CD4-positive, alpha-beta T cell treated with Interferon alpha-2 for 1 hour (primary cell): ENCODE measurements at regions not wholly inside any gene's neighbourhood (a gene's known extent, or its start where the extent isn't known, plus 50 kb on each side); places are given as distances from the start of the nearest gene placed in this dataset.

Experiments used
- DNase-seq, 2 donors: peaks; one replicate each; pipeline ENCODE4 v3.0.0-alpha.2; 2020 to 2022

DNA sequence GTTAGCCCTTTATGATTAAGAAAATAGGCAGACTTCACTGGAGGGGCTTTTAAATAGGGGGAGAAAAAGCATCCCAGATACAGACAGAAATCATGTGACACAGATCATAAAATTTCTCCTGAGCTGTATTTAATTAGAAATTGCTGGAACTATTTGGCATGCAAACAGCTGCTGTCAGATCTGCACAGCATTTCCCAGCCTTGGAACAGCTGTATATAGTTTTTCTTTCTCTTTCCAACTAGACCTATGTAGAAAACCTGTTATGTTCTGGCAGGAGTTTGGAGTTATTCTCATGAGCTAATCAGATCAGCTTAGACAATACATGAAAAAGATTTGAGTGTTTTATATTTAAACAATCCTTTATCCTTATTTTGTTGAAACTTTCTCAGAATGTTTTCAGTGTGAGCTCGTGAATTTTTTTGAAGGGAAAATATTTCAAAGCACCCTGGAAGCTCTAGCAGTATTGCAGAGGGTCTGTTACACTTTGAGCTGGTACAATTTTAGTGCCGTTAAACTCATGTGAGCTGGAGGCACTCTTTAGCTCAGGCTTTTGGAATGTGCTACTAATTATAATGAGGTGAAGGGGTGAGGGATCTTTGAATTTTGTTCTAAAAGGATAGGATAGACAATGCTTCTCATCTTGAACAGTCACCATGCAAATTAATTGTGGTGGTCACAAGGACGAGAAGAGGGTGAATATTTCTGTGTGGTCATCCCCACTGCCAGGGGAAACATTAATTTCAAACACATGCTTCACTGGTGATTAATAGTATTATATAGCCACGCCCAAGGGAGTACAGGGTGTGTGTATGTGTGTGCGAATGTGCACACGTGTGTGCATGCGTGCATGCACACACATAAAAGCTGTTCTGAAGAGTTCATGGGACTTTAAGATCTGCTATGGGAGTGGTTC, 239.4 kb upstream of the FBXL7 start:
- DNase-seq, result no peak

DNA sequence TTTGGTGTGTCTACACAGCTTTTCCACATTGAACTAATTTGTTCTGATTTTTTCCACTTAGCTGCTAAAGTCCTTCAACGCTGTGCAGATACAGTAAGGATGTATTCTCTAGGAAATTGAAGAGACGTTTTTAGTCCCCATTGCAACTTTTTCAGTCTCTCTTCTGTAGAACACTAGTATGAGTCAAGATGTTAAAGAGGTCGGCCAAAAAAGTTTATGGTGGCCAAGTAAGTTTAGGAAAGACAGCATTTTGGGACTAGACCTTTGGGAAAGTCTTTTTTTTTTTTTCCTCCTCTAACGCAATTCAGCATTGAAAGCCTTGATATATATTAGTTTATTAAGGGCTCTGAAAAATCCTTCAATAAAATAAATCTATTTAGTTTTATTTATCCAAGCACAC, 243.5 kb upstream of the FBXL7 start:
- no peak for DNase-seq

DNA sequence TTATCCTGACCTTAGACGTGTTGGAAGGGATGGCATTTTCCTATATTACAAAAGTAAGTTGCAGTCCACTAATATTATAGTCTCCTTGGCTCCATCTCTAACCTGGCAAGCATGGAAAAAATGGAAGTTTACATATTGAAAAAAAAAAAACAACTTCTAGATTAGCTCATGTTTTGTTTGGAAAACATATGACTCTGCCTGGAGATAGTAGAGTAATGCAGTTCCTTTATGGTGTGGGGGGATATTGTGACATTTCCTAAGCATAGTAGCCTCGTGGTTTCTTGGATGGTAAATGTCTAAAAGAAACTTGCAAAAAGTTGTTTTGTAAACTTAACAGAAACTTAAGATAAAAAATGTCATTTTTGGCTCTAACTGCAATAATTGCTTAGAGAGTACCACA, 244.4 kb upstream of the FBXL7 start:
- no peak for DNase-seq

DNA sequence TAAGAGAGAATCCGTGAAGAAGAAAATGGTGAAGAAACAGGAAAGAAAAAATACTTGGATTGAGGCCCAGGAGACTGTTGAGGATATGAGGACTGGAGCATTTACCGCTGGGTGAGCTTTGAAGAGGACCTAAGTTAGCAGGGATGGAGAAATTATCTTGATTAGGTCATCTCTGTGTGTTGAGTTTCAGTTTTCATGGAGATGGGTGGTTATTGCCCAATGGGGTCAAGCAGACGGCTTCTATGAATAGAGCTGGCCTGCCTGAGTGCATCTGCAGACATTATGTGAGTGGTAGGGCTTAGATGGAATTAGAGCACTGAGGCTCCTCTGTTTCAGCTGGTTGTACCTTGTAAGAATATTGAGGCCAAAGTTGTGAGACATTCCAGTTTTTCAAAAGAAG, 245.4 kb upstream of the FBXL7 start:
- DNase-seq, result no peak

DNA sequence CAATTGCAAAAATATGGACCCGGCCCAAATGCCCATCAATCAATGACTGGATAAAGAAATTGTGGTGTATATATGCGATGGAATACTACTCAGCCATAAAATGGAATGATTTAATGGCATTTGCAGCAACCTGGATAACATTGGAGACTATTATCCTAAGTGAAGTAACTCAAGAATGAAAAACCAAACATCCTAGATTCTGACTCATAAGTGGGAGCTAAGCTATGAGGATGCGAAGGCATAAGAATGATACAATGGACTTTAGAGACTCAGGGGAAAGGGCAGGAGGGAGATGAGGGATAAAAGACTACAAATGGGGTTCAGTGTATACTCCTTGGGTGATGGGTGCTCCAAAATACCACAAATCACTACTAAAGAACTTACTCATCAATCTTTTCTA, 247.6 kb upstream of the FBXL7 start:
- no peak for DNase-seq

DNA sequence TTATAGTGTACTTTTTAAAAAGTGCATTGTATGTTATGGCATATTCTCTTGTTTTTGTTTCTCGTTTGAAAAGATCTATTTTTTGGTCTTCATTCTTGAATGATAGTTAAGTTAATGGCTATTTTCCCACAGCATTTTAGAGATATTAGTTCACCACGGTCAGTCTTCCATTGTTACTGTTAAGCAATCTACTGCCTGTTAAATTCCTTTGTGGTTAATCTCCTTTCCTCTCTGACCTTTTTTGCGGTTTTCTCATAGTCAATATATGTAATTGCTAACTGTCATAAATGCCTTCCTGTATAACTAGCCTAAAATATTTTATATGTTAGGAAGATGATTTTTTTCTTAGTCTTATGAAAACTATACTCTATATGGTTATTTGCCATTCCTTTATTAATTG, 250.8 kb upstream of the FBXL7 start:
- DNase-seq, result no peak

DNA sequence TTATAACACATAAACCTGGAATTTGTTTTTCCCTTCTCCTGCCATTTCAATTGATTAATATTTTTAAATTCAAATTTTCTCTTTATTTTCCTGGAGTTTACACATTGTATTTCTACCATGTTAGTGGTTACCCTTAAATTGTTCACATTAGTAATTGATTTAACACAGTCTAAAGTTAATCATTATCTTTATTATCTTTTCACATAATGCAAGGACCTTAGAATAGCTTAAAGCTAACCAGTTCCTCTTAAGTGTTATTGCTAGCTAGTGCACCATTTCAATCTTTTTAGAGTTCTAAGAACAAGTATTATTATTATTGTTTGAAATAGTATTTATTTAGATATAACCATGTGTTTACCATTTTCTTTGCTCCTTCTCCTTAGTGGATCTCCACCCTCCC, 251.2 kb upstream of the FBXL7 start:
- DNase-seq, result no peak

DNA sequence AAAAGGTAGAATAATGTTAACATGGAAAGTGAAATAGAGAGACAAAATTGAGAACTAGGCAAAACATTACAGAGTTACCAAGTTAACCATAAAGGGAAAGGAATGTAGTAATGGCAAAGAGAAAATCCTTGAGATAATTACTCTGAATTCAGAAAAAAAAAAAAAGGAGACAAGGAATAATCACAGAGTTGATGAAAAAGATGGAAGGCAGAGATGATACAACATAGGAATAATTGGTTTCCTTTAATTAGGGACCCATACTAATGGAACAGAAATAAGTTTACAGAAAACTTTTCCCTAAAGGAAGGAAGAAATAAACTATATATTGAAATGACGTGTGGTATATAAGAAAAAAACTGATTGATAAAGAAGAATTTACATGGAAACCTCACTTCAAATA, 254.1 kb upstream of the FBXL7 start:
- no peak for DNase-seq

DNA sequence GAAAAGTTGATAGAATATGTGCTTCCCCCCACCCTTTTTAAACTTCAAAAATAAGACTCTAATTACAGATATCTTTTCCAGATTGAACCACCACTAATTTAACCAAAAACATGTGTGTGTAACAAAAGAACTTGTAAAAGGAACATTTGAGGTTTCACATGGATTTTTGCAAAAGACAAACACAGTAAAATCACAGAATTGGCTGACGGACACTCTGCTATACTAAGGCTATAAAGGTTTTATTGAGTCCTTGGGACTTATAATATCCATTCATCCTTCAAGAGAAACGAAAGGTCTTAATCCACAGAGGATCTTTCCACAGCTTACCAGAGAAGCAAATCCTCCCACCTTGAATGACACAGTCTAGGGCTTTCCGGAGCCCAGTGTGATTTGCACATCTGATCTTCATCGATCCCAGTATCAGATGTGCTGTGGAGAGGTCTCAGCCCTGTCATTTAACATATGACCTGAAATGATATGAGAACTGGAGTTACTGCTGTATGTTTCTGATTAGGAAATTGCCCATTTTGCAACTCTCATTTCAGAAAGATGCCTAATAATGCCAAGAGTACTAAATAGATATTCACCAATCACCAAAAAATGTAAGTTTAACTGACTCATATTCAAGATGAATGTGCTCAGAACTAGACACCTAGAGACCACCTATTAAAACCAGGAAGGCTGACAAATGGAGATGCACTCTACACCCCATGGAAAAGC, 256.5 kb upstream of the FBXL7 start:
- DNase-seq, result no peak

DNA sequence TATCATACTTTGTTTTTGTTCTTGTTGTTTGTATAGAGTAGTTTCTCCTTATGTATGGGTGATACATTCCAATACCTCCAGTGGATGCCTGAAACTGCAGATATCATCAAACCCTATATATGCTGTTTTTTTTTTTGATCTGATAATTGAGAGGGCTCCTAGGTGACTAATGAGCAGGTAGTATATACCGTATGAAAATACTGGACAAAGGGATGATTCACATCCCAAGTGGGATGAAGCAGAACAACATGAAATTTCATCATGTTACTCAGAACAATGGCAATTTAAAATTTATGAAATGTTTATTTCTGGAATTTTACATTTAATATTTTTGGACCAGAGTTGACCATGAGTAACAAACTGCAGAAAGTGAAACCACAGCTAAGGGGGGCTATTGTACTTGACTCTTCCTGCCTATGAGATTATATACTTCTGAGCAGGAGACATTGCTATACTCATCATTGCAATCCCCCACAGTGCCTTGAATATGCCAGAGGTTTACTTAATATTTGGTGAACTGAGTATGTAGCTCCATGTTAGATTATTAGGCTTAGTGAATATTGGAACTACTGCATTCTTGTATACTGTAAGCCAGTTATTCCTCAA, 258.7 kb upstream of the FBXL7 start:
- no peak for DNase-seq

DNA sequence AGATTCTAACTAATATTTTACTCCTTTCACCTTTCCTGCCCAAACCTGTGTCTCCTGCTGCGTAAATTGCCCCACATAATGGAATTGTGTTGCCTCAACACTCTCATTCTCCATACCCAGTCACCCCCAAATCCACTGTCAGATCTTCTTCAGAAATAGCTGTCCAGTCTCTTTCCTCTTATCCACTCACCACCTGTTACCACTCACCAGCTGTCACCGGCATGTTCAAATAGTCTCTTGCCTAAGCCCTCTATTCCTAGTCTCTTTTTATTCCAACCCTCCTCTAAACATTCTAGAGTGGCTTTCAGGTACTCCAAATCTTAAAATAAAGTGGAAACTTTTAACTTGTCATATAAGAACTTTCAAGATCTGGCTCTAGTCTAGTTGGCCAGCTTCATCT, 262.0 kb upstream of the FBXL7 start:
- DNase-seq, result no peak

DNA sequence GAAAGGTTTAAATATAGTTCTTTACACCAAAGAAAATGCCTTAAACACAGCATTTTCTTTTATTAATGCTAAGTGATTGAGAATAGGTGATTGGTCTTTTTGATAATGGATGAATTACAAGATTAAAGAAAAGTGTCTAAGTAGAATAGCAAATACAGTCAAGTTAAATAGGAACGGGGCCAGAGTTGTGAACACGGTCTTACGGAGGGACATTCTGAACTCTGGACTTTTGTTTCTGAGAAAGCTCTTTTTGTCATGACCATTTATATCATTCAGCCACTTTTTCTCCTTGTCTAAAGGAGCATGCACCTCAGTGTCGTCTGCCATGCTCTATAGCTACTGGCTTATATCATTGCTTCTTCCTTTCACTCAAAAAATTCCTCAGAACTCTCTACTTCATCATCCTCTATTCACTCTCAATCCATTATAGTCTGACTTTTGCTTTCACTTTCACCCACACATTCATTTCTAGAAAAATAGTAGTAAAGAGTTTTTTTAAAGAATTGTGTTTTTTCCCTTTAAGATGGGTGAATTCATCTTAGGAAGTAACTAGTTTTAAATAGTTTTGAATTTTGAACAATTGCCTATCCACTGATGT, 263.0 kb upstream of the FBXL7 start:
- no peak for DNase-seq

DNA sequence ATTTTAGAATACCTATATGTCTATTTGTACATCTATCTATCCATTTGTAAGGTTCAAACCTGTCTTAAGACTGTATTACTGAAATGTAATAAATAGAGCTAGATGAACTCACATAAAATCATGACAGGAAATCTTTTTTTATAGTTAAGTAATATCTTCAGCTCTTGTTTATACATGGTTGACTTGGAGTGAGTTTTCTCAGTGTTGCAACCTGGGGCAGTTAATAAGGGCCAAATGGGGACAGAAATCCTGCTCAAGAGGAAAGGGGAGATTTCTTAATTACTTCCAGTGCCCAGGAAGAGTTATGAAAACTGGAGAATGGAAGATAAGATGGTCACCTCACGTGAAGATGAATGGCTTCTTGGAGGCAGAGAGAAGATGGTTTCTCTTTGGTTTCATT, 265.1 kb upstream of the FBXL7 start:
- no peak for DNase-seq

DNA sequence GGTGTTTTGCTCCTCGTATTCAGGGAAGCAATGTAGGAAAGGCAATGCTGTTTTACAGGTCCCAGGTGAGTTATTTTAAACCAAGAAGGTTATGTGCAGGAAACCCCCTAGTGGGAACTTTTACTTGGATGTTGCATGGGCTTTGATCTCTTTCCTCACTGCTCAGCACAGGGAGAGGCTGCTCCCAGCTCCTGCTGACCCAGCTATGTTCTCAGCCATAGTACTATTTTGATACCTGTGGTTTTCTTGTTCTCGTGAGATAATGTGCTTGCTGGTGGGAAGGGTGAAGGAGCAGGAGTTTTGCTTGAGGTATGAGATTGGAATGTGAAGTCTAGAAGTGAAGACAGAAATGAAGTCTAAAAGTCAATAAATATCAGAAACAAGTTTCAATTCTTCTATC, 265.6 kb upstream of the FBXL7 start:
- no peak for DNase-seq

DNA sequence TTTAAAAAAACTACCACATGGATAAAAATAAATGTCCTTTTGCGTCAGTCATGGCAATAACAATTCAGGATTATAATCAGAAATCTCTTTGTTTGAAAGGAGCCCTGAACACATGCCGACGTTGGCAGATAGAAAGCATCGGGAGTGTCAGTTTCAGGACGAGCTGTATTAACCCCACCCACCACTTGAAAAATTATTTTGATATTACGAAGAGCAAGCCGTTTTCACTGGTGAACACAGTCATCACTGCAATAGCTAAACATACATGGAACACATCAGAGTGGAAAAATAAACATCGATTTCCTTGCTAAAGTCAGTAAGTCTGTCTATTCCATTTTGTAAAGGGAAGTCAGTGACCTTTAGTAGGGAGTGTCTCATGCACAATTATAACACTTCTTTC, 266.4 kb upstream of the FBXL7 start:
- no peak for DNase-seq

DNA sequence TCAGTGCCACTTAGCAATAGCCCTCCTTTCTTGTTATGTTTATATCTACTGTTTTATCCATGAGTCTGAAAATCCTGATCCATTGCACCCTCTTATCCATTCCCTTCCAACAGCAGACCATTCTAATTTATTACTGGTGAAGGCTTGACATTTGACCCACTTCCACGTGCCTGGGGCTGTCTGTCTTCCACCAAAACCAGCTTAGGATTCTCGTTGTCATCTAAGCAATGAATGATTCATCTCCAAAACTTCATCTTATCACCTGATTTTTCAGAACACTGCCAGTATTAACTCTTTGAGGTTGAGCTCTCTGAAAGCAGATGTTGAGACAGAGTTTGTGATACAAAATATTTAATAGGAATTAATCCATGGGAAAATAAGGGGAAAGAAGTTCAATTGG, 277.8 kb upstream of the FBXL7 start:
- DNase-seq, result no peak

DNA sequence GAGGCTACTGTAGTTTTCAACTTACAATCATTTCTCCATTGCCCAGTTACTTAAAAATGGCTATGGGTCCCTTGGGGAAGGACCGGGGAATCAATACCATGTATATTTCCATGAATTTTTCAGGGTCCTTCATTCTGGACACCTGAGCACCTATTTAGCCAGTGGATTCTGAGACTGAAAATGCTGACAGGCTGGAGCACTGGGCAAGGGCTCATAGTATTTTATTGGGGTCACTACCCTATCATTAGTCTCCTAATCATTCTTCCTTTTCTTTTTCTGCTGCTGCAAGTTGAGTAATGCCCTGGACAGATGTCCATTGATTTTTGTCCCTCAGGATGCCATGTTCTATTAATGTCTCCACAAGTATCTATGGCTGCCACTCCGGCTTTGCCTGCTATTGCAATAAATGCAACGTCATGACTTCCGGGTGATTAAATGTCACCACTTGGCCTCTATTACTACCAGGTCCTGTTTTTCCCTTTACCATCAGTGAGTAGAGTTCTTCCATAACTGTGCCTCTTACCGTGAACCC, 279.3 kb upstream of the FBXL7 start:
- DNase-seq, result no peak

DNA sequence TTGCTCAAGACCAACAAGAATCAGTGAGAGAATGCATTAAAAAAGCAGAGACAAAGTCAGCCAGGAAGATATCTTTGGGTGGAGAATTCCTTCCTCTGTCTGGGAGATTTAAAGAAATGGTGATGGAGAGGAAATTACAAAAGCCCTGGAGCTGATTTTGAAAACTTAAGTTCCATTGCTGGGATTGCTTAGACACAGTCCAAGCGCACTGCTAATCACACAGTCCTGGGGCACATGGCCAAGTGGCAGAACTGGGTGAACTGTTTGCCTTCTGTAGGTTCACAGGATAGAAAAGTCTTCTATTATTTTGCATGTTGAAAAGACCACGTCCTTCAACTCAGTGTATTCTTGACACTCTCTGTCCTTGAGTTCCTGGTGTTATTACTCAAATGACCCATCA, 284.9 kb upstream of the FBXL7 start:
- no peak for DNase-seq

DNA sequence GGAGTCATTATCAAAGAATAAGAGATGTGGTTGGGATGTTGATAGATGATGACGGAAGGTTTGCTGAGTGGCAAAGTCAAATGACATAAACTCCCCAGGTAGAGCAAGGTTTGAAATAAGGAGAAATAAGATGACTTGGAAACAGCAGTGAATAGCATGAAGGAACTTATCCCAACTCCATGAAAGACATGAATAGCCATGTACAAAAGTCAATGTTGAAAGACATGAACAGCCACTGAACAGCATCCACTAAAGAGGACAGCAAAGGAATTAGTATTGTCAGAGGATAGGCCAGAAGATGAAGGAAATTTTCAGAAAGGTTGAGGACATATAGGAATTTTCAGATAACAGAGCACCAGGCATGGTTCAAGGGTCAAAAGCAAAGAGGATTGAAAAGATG, 286.0 kb upstream of the FBXL7 start:
- DNase-seq, result no peak

DNA sequence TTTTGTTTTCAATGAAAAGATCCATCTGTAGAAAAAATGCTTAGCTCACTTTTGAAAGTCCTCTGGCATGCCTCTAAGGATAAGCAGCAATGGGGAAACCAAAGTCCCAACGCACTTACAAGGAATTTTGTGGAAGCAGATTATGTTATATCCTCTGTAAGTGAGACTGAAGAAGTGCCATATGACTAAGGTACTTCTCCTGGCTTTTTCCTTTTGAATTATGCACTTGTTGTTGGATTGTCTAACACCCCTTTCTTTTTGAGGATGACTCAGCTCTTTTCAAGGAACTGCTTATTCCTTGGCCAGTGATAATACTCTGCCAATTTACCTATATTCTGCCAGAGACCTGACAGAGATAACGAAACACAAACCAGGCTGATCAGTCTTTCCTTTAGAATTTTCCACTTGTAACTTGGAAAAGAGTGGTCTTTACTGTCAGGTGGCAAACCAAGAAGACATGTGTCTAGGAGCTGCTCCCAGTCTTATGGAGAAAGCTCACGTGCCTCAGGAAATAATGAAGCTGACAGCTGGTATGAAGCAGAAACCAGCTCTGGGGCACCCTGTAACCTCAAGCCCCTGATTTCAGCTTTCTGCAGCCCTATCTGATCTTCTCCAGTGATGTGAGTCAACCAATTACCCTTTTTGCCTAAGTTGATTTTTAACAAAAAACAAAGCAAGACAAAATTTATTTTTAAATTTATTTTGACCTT, 290.8 kb upstream of the FBXL7 start:
- no peak for DNase-seq

DNA sequence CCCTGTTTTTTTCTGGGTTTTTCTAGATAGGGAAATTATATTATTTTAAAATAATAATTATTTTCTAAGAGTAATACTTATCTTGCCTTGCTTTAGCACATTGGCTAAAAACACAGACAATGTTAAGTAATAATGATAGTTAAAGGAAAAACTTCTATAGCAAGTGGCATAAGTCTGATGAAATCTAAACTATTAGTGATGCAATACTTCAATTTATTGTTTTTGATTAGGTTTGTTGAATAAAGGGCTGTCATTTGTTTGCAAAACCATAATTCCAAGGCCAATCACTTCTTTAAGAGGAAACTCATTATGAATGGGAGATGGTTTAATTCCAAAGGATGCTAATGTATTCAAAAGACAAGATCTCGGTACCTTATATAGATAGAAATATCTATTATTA, 293.8 kb upstream of the FBXL7 start:
- DNase-seq, result no peak

DNA sequence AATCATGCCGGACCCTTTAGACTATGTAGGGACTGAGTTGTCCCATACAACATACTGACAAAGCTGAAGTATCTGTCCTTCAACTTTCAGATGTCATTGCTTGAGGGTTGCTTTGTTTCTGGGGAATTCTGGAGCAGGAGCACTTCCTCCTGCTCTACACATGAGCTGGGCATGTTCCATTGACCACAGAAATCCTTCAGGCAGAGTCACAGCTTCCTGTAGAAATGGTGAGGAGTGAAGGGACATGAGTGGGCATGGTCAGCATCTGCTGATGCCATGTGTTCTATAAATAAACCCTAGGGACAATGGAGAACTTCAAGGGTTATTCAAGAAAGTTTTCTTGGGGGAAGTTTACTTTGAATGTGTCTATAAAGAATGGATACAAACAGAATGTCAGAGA, 296.6 kb upstream of the FBXL7 start:
- no peak for DNase-seq

DNA sequence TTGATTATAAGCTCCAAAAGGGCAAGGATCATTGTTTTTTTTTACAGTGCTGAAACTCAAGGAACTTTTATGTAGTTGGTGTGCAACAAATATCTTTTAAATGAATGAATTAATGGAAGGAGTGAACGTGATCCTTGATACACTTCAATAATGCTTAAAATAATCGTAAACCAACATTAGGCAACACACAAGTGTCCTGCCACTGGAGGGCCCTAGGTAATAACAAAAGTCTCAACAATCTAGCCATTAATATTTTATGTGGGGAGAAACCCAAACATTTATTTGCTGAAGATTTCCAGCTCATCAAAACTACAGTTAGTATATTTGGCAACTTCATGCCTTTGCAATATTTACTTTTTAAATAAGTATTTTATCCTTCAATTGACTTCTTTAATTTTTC, 309.0 kb upstream of the FBXL7 start:
- DNase-seq, result no peak
